DMS153 treated with DMSO at 0.1 percent for 48 hours (cell line): ENCODE measurements at regions not wholly inside any gene's neighbourhood (a gene's known extent, or its start where the extent isn't known, plus 50 kb on each side); places are given as distances from the start of the nearest gene placed in this dataset.

Experiments used
- DNase-seq: peaks from one replicate; lab custom pipeline; 2025; ENCODE audit not compliant: unreplicated experiment; lab: John Stamatoyannopoulos, UW

GRCh38 chr10:2130705-2131305, 393.5 kb upstream of the ADARB2 start:
- DNase-seq, result no peak

- DNase-seq, result no peak
Observed at GRCh38 chr10:2128991-2129390, 391.7 kb upstream of the ADARB2 start.

GRCh38 chr10:2124135-2124534, 386.8 kb upstream of the ADARB2 start:
- DNase-seq, result no peak

- no peak for DNase-seq
Observed at GRCh38 chr10:2122431-2123124, 385.3 kb upstream of the ADARB2 start.

- DNase-seq, result no peak
Observed at GRCh38 chr10:2121929-2122328, 384.6 kb upstream of the ADARB2 start.

- no peak for DNase-seq
Observed at GRCh38 chr10:2121315-2121714, 384.0 kb upstream of the ADARB2 start.

- no peak for DNase-seq
Observed at GRCh38 chr10:2120746-2121145, 383.4 kb upstream of the ADARB2 start.

- no peak for DNase-seq
Observed at GRCh38 chr10:2119316-2119715, 382.0 kb upstream of the ADARB2 start.

GRCh38 chr10:2118201-2118600, 380.9 kb upstream of the ADARB2 start:
- no peak for DNase-seq

- no peak for DNase-seq
Observed at GRCh38 chr10:2117641-2118040, 380.3 kb upstream of the ADARB2 start.

- DNase-seq, result no peak
Observed at GRCh38 chr10:2111965-2112364, 374.6 kb upstream of the ADARB2 start.

GRCh38 chr10:2108496-2108895, 371.2 kb upstream of the ADARB2 start:
- DNase-seq, result no peak

- no peak for DNase-seq
Observed at GRCh38 chr10:2106641-2107040, 369.3 kb upstream of the ADARB2 start.

GRCh38 chr10:2099321-2099720, 362.0 kb upstream of the ADARB2 start:
- DNase-seq, result no peak

GRCh38 chr10:2097937-2098336, 360.6 kb upstream of the ADARB2 start:
- DNase-seq, result no peak

- DNase-seq, result no peak
Observed at GRCh38 chr10:2094171-2094570, 356.8 kb upstream of the ADARB2 start.

- no peak for DNase-seq
Observed at GRCh38 chr10:2083591-2083990, 346.3 kb upstream of the ADARB2 start.

- no peak for DNase-seq
Observed at GRCh38 chr10:2081501-2081900, 344.2 kb upstream of the ADARB2 start.

- DNase-seq, result no peak
Observed at GRCh38 chr10:2079603-2080078, 342.3 kb upstream of the ADARB2 start.

GRCh38 chr10:2077231-2077630, 339.9 kb upstream of the ADARB2 start:
- no peak for DNase-seq

GRCh38 chr10:2076528-2076927, 339.2 kb upstream of the ADARB2 start:
- DNase-seq, result no peak

GRCh38 chr10:2067015-2067414, 329.7 kb upstream of the ADARB2 start:
- DNase-seq, result no peak

GRCh38 chr10:2054728-2055127, 317.4 kb upstream of the ADARB2 start:
- DNase-seq, result no peak
